Ovary (tissue), 3 donors: ENCODE measurements at regions not wholly inside any gene's neighbourhood (a gene's known extent, or its start where the extent isn't known, plus 50 kb on each side); places are given as distances from the start of the nearest gene placed in this dataset.

Experiments
- EP300 ChIP-seq: sonication (generic); formaldehyde crosslinking; IDR thresholded peaks from one replicate; pipeline ENCODE4 v1.6.1; 2017; ENCODE audit warnings: antibody characterized with exemption
- POLR2A ChIP-seq: fragments of 450-650 bp; IDR thresholded peaks from one replicate; pipeline ENCODE4 v1.6.1; 2017; ENCODE audit warnings: antibody characterized with exemption, mild to moderate bottlenecking, moderate library complexity
- TF ChIP-seq, protein P1 (sequence below), 3 donors: fragments of 450-650 bp in 2 of 3; fragments of 200-600 bp in 1 of 3; IDR thresholded peaks; one replicate each; pipeline versions ENCODE4 v1.5.1 to v1.8.0; 2016 to 2022; ENCODE audit warnings: antibody characterized with exemption in 3 of 3, mild to moderate bottlenecking in 1 of 3
- donor health status: DM: no; HTN: no; CAD: no.

DNA sequence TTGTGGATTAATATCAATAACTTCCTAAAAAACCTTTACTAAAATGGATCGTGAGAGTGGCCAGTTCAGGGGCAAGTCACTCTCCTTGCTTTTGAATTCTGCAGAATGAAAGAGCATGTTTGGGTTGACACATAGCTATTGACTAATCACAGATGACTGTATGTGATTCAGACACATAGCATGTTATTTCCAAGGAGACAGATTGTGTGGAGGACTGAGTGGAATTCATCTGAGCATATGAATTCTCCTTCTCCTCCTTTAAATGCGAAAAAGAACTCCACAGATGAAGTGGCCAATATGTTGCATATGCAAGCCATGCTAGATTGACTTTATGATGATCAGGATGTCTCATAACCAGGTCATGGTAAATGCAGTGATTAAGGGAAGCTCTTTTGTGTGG, 249.4 kb upstream of the FAM98A start:
- TF ChIP-seq, protein P1, sequence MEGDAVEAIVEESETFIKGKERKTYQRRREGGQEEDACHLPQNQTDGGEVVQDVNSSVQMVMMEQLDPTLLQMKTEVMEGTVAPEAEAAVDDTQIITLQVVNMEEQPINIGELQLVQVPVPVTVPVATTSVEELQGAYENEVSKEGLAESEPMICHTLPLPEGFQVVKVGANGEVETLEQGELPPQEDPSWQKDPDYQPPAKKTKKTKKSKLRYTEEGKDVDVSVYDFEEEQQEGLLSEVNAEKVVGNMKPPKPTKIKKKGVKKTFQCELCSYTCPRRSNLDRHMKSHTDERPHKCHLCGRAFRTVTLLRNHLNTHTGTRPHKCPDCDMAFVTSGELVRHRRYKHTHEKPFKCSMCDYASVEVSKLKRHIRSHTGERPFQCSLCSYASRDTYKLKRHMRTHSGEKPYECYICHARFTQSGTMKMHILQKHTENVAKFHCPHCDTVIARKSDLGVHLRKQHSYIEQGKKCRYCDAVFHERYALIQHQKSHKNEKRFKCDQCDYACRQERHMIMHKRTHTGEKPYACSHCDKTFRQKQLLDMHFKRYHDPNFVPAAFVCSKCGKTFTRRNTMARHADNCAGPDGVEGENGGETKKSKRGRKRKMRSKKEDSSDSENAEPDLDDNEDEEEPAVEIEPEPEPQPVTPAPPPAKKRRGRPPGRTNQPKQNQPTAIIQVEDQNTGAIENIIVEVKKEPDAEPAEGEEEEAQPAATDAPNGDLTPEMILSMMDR (IDR thresholded peaks at IDR 0.05), result no peak
- TF ChIP-seq EP300, result no peak
- no peak for TF ChIP-seq POLR2A
